ENCODE measurements at regions not wholly inside any gene's neighbourhood (a gene's known extent, or its start where the extent isn't known, plus 50 kb on each side); places are given as distances from the start of the nearest gene placed in this dataset.

GRCh38 chrX:9352694-9353411 lies 112.0 kb upstream of the TBL1X start:
- Histone ChIP-seq H3K9me3 (no peaks in the 10 kb centered on the region), H3K27me3 (no peaks in the 10 kb centered on the region), H3K4me3 (no peak overlapping the region), H3K36me3 (no peaks in the 10 kb centered on the region), H3K4me1 (no peaks in the 10 kb centered on the region), H3K27ac (peak overlapping the region in 3 of 4 donors; percentile 12 to 30 (median 23))
- WGBS, 2 donors (ENCODE audit: low coverage in 1 of 2) = 59 to 67% methylated on average over 1 to 15 of the region's 15 CpGs
- in situ Hi-C loops (cut with MboI; ENCODE audit: low pct_ligation_motif_present in 1 of 4, low pct_unique_long_range_greater_than_20kb in 1 of 4, low sequenced_read_pairs in 3 of 4) = loop anchor here in 1 of 4 donors (10.0 kb wide), 1 partner anchor 102 kb away; no protein-coding TSS in a partner anchor
- TF ChIP-seq EP300 (IDR thresholded peaks at IDR 0.05; ENCODE audit: low read depth) = no peak
- TF ChIP-seq POLR2AphosphoS5 (IDR thresholded peaks at IDR 0.05) = no peak
- TF ChIP-seq CTCF (IDR thresholded peaks at IDR 0.05) = no peak
- TF ChIP-seq POLR2A (IDR thresholded peaks at IDR 0.05) = no peak
- intact Hi-C loops (cut with DNase I; ENCODE audit: low total_unique reads) = no loop called here
- peak; percentile 41 for DNase-seq

GRCh38 chrX:9354918-9355317 lies 109.9 kb upstream of the TBL1X start:
- no peaks in the 10 kb centered on the region for H3K27me3 ChIP-seq
- no peak for TF ChIP-seq POLR2AphosphoS5 (IDR thresholded peaks at IDR 0.05)
- TF ChIP-seq POLR2A (IDR thresholded peaks at IDR 0.05) = no peak
- no peak for TF ChIP-seq CTCF (IDR thresholded peaks at IDR 0.05)
- TF ChIP-seq EP300 (IDR thresholded peaks at IDR 0.05; ENCODE audit: low read depth) = no peak
- no peak overlapping the region for H3K4me3 ChIP-seq
- WGBS, 2 donors (ENCODE audit: low coverage in 1 of 2) = 86% methylated on average over 9 of the region's 9 CpGs; no CpG with 5 or more reads in 1 of the 2 donors
- H3K4me1 ChIP-seq = no peaks in the 10 kb centered on the region
- H3K36me3 ChIP-seq = no peaks in the 10 kb centered on the region
- intact Hi-C loops (cut with DNase I; ENCODE audit: low total_unique reads) (no loop called here), in situ Hi-C loops (cut with MboI; ENCODE audit: low pct_ligation_motif_present in 1 of 4, low pct_unique_long_range_greater_than_20kb in 1 of 4, low sequenced_read_pairs in 3 of 4) (loop anchor here in 1 of 4 donors (10.0 kb wide), 1 partner anchor 100 kb away; no protein-coding TSS in a partner anchor)
- H3K9me3 ChIP-seq = no peaks in the 10 kb centered on the region
- H3K27ac ChIP-seq = no peak overlapping the region
- no peak for DNase-seq

- no peaks in the 10 kb centered on the region for H3K9me3 ChIP-seq
- intact Hi-C loops (cut with DNase I; ENCODE audit: low total_unique reads) = no loop called here
- H3K4me1 ChIP-seq = no peaks in the 10 kb centered on the region
- no peak overlapping the region for H3K27ac ChIP-seq
- H3K36me3 ChIP-seq = no peaks in the 10 kb centered on the region
- whole genome bisulfite sequencing, 2 donors (ENCODE audit: low coverage in 1 of 2) = 81 to 92% methylated on average over 2 to 9 of the region's 9 CpGs
- in situ Hi-C loops (cut with MboI; ENCODE audit: low pct_ligation_motif_present in 1 of 4, low pct_unique_long_range_greater_than_20kb in 1 of 4, low sequenced_read_pairs in 3 of 4) = loop anchor here in 1 of 4 donors (10.0 kb wide), 1 partner anchor 99 kb away; no protein-coding TSS in a partner anchor
- DNase-seq = no peak
- TF ChIP-seq POLR2AphosphoS5 (IDR thresholded peaks at IDR 0.05) (no peak), POLR2A (IDR thresholded peaks at IDR 0.05) (no peak), CTCF (IDR thresholded peaks at IDR 0.05) (no peak), EP300 (IDR thresholded peaks at IDR 0.05; ENCODE audit: low read depth) (no peak)
- H3K4me3 ChIP-seq = no peak overlapping the region
- H3K27me3 ChIP-seq = no peaks in the 10 kb centered on the region
These were observed 109.1 kb upstream of the TBL1X start for GRCh38 chrX:9355739-9356138.

- intact Hi-C loops (cut with DNase I; ENCODE audit: low total_unique reads) = no loop called here
- Histone ChIP-seq H3K36me3 (no peaks in the 10 kb centered on the region), H3K27me3 (no peaks in the 10 kb centered on the region), H3K9me3 (no peaks in the 10 kb centered on the region), H3K4me3 (no peak overlapping the region), H3K4me1 (no peaks in the 10 kb centered on the region), H3K27ac (no peak overlapping the region)
- in situ Hi-C loops (cut with MboI; ENCODE audit: low pct_ligation_motif_present in 1 of 4, low pct_unique_long_range_greater_than_20kb in 1 of 4, low sequenced_read_pairs in 3 of 4) = loop anchor here in 1 of 4 donors (10.0 kb wide), 1 partner anchor 98 kb away; no protein-coding TSS in a partner anchor
- TF ChIP-seq POLR2A (IDR thresholded peaks at IDR 0.05) (no peak), EP300 (IDR thresholded peaks at IDR 0.05; ENCODE audit: low read depth) (no peak), POLR2AphosphoS5 (IDR thresholded peaks at IDR 0.05) (no peak), CTCF (IDR thresholded peaks at IDR 0.05) (no peak)
- DNase-seq = no peak
- WGBS, 2 donors (ENCODE audit: low coverage in 1 of 2) = 73 to 96% methylated on average over 4 to 5 of the region's 5 CpGs
These were observed 108.0 kb upstream of the TBL1X start for GRCh38 chrX:9356846-9357245.
